ENCODE measurements at regions not wholly inside any gene's neighbourhood (a gene's known extent, or its start where the extent isn't known, plus 50 kb on each side); places are given as distances from the start of the nearest gene placed in this dataset.

DNA sequence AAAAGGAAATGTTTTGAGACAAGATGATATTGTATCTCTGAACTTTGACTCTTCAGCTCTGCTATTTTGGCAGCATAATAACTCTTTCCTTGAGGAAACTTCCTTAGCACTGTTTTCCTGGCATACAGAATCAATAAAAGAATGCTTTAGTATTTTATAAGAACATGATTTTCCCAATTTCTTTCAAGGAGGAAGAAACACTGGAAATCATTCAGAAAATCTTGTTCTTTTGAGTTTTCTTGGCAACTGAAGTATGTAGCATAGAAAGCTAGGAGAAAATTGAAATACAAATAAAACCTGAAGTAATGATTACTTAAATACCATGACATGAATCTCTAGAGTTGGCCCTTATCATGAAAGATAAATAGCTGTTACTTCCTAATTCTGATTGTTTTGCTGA, 461.4 kb upstream of the ZNF608 start:
- no peak for TF ChIP-seq NFIC (IDR thresholded peaks at IDR 0.05)
- no peak for TF ChIP-seq TEAD4 (IDR thresholded peaks at IDR 0.05)
- TF ChIP-seq TCF12 (IDR thresholded peaks at IDR 0.05; ENCODE audit: low read depth) = no peak
- TF ChIP-seq, protein P1, sequence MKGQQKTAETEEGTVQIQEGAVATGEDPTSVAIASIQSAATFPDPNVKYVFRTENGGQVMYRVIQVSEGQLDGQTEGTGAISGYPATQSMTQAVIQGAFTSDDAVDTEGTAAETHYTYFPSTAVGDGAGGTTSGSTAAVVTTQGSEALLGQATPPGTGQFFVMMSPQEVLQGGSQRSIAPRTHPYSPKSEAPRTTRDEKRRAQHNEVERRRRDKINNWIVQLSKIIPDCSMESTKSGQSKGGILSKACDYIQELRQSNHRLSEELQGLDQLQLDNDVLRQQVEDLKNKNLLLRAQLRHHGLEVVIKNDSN (IDR thresholded peaks at IDR 0.05) = no peak
- no peak for TF ChIP-seq EP300 (IDR thresholded peaks at IDR 0.05; ENCODE audit: borderline replicate concordance)
- TF ChIP-seq ZBTB7A (IDR thresholded peaks at IDR 0.05; ENCODE audit: low read depth) = no peak
- no peak for TF ChIP-seq RAD21 (IDR thresholded peaks at IDR 0.05; ENCODE audit: low read depth)
- TF ChIP-seq, protein P2, sequence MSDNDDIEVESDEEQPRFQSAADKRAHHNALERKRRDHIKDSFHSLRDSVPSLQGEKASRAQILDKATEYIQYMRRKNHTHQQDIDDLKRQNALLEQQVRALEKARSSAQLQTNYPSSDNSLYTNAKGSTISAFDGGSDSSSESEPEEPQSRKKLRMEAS (IDR thresholded peaks at IDR 0.05) = no peak
- no peak for TF ChIP-seq CREB1 (IDR thresholded peaks at IDR 0.05; ENCODE audit: low read depth)
- no peak for TF ChIP-seq EGR1 (IDR thresholded peaks at IDR 0.05)
- no peak for TF ChIP-seq CEBPB (IDR thresholded peaks at IDR 0.05)
- no peak for TF ChIP-seq TAF1 (IDR thresholded peaks at IDR 0.05; ENCODE audit: low read depth)
- TF ChIP-seq FOXM1 (IDR thresholded peaks at IDR 0.05; ENCODE audit: borderline replicate concordance, low read depth) = no peak
- TF ChIP-seq YY1 (IDR thresholded peaks at IDR 0.05; ENCODE audit: low read depth) = no peak
- TF ChIP-seq, protein P3, sequence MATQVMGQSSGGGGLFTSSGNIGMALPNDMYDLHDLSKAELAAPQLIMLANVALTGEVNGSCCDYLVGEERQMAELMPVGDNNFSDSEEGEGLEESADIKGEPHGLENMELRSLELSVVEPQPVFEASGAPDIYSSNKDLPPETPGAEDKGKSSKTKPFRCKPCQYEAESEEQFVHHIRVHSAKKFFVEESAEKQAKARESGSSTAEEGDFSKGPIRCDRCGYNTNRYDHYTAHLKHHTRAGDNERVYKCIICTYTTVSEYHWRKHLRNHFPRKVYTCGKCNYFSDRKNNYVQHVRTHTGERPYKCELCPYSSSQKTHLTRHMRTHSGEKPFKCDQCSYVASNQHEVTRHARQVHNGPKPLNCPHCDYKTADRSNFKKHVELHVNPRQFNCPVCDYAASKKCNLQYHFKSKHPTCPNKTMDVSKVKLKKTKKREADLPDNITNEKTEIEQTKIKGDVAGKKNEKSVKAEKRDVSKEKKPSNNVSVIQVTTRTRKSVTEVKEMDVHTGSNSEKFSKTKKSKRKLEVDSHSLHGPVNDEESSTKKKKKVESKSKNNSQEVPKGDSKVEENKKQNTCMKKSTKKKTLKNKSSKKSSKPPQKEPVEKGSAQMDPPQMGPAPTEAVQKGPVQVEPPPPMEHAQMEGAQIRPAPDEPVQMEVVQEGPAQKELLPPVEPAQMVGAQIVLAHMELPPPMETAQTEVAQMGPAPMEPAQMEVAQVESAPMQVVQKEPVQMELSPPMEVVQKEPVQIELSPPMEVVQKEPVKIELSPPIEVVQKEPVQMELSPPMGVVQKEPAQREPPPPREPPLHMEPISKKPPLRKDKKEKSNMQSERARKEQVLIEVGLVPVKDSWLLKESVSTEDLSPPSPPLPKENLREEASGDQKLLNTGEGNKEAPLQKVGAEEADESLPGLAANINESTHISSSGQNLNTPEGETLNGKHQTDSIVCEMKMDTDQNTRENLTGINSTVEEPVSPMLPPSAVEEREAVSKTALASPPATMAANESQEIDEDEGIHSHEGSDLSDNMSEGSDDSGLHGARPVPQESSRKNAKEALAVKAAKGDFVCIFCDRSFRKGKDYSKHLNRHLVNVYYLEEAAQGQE (IDR thresholded peaks at IDR 0.05; ENCODE audit: low read depth) = no peak

DNA sequence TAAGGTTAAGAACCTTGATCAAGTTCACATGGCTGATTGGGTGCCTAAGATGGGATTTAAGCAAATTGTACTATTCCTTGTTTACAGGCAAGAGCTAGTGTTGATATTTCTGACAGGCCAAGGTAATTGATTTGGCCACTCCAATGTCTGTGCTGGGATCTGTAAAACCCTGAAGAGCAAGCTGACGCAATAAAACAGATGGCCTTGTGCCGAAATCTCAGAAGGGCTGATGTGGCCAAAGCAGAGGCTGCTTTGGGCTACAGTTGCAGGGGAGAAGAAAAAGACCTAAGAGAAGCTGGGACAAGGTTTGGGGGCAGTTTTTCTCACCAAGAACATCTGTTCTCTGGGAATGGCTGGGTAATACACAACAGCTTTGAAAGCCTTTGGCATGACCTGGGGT, 463.2 kb upstream of the ZNF608 start:
- TF ChIP-seq TCF12 (IDR thresholded peaks at IDR 0.05; ENCODE audit: low read depth) (no peak), TEAD4 (IDR thresholded peaks at IDR 0.05) (no peak), FOXM1 (IDR thresholded peaks at IDR 0.05; ENCODE audit: borderline replicate concordance, low read depth) (no peak), TAF1 (IDR thresholded peaks at IDR 0.05; ENCODE audit: low read depth) (no peak), RAD21 (IDR thresholded peaks at IDR 0.05; ENCODE audit: low read depth) (no peak), CEBPB (IDR thresholded peaks at IDR 0.05) (no peak), NFIC (IDR thresholded peaks at IDR 0.05) (no peak), ZBTB7A (IDR thresholded peaks at IDR 0.05; ENCODE audit: low read depth) (no peak), EP300 (IDR thresholded peaks at IDR 0.05; ENCODE audit: borderline replicate concordance) (no peak), EGR1 (IDR thresholded peaks at IDR 0.05) (no peak)
- TF ChIP-seq, protein P2 (IDR thresholded peaks at IDR 0.05) = no peak
- TF ChIP-seq, protein P3 (IDR thresholded peaks at IDR 0.05; ENCODE audit: low read depth) = no peak

DNA sequence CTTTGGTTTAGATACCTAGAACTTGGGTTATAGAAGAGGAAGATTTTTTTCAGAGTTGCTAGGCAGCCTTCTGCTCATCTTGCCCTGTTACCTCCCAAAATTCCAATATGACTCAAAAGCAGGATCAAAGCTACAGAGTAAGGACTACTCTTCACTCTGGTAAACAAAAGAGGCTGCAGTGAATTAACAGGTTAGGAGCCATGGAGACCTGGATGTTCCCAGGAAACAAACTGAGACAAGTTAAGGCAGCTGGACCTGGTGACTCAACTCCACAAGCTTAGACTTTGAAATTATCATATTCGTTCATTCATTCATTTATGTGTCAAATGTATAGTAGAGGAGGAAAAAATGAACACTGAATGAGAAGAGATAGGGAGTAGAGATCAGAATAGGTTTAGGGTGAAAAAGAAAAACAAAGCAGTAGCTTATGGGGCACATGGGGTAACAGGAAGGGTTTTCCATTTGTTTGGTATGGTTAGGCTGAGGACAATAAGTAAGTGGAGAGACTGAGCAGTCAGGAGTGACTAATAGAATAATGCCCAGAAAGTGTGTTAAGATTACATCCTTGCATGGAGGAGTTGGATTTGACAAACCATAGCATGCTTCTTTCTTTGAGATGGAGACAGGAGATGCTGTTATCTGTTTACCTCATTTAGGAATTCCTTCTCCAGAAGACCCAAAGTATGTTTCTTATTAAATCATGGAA, 464.0 kb upstream of the ZNF608 start:
- TF ChIP-seq TAF1 (IDR thresholded peaks at IDR 0.05; ENCODE audit: low read depth) (no peak), CREB1 (IDR thresholded peaks at IDR 0.05; ENCODE audit: low read depth) (no peak), TEAD4 (IDR thresholded peaks at IDR 0.05) (no peak), RAD21 (IDR thresholded peaks at IDR 0.05; ENCODE audit: low read depth) (no peak)

DNA sequence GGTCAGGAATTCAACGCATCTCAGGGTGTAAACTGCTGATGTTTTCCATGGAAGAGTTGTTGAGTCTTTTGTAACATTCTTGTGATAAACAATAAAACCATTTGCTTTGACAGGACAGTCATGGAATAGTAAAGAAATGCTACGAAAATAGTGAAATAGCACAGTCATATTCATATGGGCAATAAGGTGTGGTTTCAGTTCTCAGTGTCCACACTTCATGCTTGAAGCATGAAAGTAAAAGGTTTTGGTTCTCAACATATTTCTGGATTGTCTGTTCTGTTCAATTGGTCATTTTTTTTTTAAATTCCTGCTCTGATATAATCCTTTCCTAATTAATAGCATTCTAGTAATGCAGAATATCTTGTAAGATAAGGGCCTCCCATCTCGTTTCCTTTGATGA, 467.6 kb upstream of the ZNF608 start:
- no peak for TF ChIP-seq TCF12 (IDR thresholded peaks at IDR 0.05; ENCODE audit: low read depth)

DNA sequence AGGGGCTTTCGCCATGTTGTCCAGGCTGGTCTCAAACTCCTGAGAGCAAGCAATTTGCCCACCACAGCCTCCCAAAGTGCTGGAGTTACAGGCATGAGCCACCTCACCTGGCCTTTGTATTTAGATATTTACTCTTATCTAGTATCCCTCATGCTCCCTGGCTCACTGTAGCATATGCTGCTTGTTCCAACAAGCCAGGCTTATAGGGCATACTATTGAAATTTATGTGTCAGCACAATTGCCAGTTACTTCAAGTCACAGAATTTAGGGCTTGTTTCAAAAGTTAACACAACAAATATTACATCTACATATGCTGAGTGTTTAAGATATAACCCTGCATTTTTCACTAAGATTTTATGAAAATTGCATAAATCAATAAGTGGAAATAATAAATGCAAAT, 469.2 kb upstream of the ZNF608 start:
- TF ChIP-seq, protein P2 (IDR thresholded peaks at IDR 0.05) = no peak
- TF ChIP-seq NFIC (IDR thresholded peaks at IDR 0.05) (no peak), ZBTB7A (IDR thresholded peaks at IDR 0.05; ENCODE audit: low read depth) (no peak), CREB1 (IDR thresholded peaks at IDR 0.05; ENCODE audit: low read depth) (no peak), EGR1 (IDR thresholded peaks at IDR 0.05) (no peak), TCF12 (IDR thresholded peaks at IDR 0.05; ENCODE audit: low read depth) (no peak), TEAD4 (IDR thresholded peaks at IDR 0.05) (no peak)
- TF ChIP-seq, protein P1 (IDR thresholded peaks at IDR 0.05) = no peak

DNA sequence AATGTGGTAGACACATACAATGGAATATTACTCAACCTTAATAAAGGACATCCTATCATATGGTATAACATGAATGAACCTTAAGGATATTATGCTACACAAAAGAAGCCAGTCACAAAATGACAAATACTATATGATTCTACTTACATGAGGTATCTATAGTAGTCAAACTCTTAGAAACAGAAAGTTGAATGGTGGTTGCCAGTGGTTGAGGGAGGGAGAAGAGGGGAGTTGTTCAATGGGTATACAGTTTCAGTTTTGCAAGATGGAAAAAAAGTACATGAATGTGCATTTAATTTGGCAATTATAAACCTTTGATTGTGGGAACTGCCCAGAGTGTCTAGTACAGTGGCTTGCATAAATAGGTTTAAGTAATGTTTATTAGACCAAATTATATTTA, 473.3 kb upstream of the ZNF608 start:
- TF ChIP-seq CREB1 (IDR thresholded peaks at IDR 0.05; ENCODE audit: low read depth) (no peak), TAF1 (IDR thresholded peaks at IDR 0.05; ENCODE audit: low read depth) (no peak)
- TF ChIP-seq, protein P2 (IDR thresholded peaks at IDR 0.05) = no peak
- TF ChIP-seq, protein P1 (IDR thresholded peaks at IDR 0.05) = no peak
